GM18508 (cell line): ENCODE measurements at regions not wholly inside any gene's neighbourhood (a gene's known extent, or its start where the extent isn't known, plus 50 kb on each side); places are given as distances from the start of the nearest gene placed in this dataset.

Experiments
- ATAC-seq: cut with Tn5 transposase; IDR thresholded peaks from one replicate; pipeline ENCODE4 v1.9.1; 2021; ENCODE audit warnings: moderate number of reproducible peaks; ENCODE audit not compliant: insufficient read depth, unreplicated experiment

DNA sequence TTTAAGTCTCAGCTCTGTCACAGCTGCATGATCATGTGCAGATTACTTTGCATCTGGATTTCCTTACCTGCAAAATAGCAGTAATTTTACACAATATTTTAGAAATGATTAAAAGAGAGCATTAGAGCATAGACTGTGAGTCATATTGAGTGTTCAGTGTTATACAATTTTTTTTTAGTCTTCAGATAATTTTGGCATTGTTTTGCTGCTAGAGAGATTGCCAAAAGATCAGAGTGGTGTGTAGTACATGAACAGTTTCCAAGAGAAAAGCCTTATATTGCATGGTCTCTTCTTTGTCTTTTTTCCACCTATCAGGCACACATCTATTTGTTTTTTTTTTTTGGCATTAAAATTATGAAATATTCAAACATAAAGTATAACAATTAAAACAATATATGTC, 209.6 kb upstream of the TLL1 start:
- ATAC-seq, result no peak

DNA sequence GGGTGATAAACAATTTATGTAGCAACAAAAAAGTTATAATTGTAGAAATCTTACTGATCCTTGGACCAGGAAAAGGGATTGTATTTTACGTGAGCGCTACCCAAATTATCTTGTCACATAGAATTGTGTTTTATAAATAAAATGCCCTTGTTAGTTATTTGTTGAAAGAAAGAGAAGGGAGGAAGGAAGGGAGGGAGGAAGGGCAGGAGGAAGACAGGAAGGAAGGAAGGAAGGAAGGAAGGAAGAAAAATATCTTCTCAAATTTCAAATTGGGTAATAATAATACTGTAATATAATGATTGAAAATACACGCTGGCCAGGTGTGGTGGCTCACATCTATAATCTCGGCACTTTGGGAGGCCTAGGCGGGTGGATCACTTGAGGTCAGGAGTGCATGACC, 206.2 kb upstream of the TLL1 start:
- ATAC-seq, result no peak

DNA sequence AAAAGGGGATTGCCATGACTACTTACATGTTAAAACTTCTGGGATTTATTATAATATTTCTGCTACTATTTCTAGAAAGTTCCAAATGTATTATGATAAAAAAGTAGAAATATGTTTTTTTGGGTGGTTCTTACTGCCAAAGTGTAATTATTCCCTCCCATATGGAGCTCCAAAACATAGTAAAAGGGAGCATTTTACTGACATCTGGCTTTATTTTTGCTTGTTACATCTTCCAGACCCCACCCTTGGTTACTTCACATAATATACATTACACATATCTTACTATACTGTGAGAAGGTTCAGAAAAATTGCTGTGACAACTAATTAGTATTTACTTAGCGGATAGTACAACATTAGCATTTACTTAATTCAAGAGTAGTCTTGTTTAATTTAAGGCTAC, 205.1 kb upstream of the TLL1 start:
- no peak for ATAC-seq

DNA sequence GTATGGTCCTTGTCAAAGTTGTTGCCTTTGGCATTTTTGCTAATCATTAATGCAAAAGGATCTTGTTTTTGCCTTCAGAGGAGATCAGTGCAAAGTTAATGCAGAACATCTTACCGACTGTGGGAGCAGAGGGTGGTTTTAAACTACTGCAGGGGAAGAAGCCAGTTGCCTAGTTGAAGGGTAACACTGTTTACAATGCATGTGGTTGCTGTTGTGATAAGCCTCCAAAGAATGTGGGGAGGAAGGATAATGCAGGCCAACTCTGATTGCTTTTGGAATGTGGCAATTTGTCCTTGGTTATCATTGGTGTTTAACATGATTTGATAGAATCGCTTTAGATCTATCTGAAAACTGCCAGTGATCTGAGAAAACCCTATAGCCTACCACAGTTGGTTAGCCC, 204.3 kb upstream of the TLL1 start:
- no peak for ATAC-seq

DNA sequence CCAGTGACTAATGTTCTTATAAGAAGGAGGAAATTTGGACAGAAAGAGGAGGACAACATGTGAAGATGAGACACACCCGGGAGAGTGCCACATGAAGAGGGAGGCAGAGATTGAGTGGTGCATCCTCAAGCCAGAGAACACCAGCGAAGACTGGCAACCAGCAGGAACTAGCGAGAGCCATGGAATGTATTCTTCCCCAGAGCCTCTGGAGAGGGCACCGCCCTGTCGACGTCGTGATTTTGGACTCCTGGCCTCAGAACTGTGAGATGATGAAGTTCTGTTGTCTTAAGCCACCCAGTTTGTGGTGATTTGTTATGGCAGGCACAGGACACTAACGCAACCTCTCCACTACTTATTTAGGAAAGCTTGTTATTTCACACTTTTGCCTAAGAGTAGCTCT, 196.0 kb upstream of the TLL1 start:
- ATAC-seq, result no peak

DNA sequence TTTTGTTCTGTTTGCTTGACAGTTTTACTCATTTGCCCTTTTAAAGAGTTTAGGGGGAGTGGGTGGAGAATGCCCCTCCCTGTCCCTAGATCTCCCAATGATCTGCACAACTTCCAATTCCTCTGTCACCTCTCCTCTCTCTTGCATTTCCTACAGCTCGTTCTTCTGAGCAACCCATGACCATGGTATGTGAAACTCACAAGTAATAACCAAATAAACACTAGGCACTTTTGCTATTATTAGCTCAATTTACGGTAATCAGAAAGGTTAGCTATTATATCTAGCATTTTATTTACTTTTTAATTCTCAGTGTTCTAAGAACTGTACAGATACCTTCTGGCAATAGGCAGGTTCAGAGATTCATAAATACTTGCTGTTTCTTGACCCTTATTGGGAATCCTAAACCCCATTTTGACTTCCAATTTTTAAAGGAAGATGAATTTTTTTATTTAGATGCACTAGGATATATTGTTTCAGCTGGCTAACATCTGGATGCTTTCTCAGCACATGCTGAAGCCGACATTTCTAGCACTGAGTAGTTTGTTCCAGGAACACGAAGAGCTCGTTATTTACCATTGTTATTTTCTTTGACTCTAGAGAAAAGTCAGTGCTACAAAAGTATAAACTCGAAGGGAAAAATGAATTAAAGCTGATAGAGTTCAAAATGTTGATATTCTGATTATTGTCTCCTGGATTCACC, 194.7 kb upstream of the TLL1 start:
- no peak for ATAC-seq

DNA sequence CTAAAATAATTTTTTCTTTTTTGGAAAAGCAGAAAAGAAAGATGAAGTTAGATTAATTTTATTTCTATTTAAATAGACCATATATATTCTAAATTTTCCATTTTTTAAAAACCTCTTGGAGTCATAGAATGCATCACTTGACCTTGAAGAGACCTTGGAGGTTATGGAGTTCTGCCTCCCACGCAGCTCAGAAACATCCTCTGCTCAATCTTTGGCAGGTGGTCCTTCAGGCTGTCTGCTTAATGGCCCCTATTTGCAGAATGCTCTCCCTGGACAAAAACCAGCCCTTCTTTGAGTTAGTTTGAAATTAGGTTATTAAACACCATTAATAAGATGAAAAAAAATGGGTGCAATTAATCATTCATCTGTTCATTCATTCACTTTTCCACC, 194.1 kb upstream of the TLL1 start:
- no peak for ATAC-seq

DNA sequence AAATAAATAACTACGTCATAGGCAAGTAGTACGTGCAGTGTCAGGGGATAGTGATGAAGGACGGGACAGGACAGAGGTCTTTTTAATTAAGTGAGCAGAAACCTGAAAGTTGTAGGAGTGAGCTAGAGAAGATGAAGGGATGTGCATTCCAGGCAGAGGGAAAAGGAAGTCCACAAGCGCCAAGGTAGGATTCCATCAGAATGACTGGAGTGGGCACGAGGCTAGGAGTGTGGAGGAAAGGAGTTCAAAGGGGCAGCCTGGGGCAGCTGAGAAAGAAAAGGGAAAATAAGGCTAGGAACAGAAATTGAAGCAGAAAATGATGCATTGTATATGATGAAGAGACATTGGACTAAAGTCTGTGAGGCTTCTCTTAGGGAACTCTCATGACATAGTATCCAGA, 192.2 kb upstream of the TLL1 start:
- ATAC-seq, result no peak

DNA sequence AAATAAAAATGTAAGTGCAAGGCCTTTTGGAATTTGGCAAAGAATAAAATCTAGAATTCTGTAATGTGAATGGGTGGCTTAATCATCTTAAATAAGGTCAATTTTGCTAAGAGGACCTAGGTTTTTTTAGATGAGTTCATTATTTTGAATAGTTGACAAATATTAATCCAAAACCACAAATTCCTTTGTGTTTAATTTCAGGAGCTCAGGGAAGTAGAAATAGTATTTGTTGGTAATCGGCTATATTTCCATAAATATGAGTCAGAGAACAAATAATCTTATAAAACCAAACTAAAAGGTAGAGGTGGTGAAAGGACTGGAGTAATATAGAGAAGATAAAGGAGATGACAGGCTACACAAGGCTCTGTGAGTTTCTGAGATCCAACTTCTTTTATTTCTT, 190.4 kb upstream of the TLL1 start:
- no peak for ATAC-seq

DNA sequence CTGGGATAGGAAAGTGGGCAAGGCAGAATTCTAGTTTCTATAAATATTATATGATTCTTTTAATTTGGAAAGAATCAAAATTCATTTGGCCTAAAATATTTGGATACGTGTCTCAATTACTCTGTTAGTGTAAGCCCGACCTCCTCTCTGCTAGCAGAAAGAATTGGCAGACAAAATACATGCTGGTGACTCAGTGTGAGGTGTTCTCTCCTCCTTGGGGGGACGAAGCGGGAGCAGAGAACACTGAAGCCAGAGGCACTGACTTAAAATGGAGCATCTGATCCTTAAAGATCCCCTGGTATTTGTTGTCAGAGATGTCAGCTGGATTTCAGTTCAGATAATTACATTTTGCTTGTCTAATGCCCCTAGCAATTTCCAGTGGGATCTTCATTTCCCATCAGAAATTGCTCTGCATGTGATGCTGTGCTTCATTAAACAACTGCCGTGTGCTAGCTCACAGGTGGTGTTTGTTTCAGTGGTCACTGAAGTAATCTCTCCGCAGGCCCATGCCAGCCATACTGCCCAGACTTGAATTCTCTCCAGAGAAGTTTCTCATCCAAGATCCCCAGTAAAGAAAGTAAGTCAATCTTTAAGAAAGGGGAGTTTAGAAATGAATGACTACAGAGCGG, 188.7 kb upstream of the TLL1 start:
- no peak for ATAC-seq

DNA sequence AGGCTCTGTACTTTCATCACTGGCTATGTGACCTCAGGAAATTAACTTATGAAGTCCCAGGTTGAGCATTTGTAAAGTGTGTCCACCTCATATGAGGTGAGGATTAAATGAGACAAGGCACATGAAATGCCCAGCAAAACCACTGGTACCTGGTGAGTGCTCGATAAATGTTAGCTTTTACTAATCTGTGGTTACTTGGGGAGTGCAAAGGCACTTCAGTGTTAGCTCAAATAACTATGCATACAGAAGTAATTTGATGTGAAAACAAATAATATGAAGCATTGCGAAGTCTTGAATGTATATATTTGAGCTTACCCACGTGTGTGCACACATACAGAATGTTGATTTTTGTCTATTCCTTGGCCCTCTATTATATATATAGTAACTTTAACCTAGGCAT, 186.3 kb upstream of the TLL1 start:
- no peak for ATAC-seq

DNA sequence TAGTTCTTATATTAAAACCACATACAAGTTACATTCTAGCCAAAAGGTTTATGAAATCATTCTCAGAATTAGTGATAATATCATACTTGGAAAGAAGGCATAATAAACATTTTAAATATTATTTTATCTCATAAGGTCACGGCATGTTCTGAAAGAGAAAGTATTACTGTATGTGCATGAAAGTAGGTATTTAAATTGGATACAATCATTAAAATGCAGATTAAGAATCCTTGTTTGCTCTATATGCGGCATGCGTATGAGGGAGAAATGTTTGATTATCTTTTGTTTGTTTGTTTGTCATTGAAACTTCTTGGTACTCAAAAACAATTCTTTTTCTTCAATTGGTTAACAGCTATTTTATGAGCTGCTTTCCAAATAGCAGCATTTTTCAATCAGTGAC, 183.9 kb upstream of the TLL1 start:
- no peak for ATAC-seq

DNA sequence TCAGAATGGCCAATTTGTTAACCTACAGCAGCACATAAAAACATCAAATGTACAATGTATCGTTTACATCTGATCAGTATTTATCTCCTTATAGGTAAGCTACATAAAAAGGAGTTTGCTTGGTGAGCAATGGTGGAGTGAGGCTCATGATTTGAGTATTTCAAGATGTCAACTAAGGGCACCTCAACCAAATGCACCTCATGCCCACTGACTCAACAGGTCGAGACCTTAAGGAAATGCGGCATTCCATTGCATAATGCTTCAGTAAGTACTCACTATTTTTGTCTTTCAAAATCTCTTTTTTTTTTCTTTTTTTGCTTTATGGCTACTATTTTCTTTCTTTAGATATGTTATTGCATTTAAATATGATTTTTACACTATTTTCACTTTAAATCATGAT, 181.0 kb upstream of the TLL1 start:
- no peak for ATAC-seq

DNA sequence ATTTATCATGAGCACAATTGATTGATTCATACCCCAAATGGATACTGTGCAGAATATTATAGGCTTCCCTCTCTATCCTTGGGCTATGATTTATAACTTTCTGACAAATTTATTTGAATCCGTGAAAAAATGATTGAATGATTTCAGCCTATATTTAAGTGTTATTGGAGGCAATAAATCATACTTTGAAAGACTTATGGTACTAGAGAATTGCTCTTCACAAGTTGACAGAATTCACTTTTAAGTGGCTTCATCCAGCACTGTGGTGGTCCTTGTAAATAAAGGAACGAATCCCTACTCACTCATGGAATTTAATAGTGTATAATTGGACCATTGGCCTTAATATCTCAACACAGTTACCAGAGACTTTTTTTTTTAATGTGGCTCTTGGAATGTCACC, 174.8 kb upstream of the TLL1 start:
- no peak for ATAC-seq

DNA sequence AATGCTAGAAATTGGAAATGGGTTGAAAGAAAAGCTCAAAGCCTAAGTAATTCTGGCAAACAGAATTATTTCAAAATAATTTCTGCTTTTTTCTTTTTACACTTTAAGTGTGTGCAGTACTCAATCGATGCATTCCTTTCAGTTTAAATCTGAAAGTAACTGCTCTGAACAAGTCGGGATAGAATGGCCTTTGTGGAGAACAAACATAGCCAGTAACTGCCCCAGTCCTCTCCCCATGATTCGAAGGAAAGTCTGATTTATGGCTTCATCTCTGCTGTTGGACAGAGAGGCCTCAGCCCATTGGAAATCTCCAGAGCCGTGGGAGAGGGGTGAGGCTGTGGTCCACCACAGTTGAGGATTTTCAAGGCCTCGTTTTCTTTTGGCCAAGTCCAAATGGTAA, 174.0 kb upstream of the TLL1 start:
- ATAC-seq, result no peak

DNA sequence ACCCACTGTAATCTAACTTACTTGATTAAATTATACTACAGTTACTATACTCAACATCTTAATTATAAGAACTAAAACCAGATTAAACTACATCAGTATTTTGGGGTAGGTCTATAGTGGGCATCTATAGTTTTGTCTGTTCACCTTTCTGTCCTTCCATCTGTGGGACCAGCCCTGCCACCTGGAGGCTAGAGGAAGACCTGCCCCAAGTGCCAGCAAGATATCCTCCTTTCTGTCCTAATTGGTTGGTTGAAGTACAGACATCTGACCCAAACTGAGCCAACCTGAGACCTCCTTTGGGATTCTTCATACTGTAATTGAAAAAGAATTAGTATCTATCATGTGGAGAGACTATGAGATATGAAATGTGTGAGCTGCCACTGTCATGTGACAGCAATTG, 172.2 kb upstream of the TLL1 start:
- ATAC-seq, result no peak

DNA sequence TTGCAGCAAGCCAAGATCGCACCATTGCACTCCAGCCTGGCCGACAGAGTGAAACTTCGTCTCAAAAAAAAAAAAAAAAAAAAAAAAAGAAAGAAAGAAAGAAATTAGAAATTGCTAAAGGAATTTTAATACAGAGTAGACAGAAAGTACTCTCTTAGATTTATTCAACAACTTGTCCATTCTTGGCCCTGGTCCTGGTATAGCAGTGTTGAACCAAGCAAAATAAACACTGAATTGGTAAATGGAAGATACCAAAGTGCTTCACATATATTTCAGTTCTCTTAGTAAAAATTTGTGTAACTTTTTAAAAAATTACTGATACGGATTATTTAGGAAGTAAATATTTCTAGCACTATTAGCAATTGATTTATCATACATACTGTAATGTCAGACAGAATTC, 165.9 kb upstream of the TLL1 start:
- no peak for ATAC-seq

DNA sequence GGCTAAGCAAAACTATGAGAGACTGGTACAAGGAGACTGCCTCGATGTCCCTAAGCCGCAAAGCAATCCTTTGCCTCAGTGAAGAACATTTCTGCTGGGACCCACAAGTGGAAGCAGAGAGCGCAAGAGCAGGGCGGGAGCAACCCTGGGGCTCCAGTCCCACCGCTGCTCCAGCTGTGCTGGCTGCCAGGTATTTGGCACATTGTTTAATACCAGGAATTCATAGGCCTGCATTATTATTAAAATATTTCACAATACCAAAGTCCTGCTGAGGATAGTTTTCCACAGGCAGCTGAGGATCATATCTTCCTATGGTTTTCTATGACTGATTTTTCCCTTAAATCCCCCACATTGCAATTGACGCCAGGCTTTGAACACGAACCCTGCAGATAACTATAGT, 163.5 kb upstream of the TLL1 start:
- no peak for ATAC-seq

DNA sequence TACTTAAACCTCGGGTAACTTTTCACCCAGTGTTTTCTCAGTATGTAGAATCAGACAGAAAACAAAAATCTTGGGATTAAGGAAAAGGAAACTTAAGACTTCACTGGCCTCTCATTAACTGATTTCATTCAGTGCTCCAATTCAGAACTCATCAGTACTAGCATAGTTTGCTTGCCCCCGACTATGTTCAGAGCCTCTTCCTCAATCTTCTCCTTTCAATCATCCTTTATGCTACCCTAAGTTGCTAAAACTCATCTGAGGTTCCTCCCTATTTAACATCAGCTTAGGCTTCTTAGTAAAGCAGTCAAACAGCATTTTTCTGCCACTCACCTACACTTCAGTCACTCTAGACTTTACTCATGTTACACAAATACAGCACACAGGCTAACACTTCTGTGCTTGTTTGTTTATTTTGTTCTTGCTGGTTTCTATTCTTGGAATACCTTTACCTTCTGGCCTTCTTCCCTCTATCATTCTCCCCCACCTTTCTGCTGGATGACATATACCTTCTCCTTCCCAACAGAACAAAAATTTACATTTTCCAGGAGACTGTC, 163.0 kb upstream of the TLL1 start:
- no peak for ATAC-seq

DNA sequence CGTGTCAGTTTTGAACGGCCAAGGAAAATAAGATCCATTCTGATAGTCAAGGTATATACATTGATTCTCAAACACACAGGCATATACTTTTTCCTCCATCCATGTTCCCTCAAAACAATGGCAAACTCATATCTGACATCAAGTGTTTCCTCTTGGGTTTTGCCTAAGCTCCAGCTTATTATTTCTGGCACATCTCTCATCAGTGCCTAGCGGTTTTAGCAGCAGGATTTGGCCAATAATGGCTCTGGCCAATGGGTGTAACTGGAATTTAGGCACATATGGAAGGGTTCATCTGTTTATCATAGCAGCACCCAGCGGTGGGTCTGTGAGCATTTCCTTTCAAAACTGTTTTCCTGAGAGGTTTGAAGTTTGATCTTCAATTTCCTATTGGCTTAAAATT, 161.6 kb upstream of the TLL1 start:
- no peak for ATAC-seq

DNA sequence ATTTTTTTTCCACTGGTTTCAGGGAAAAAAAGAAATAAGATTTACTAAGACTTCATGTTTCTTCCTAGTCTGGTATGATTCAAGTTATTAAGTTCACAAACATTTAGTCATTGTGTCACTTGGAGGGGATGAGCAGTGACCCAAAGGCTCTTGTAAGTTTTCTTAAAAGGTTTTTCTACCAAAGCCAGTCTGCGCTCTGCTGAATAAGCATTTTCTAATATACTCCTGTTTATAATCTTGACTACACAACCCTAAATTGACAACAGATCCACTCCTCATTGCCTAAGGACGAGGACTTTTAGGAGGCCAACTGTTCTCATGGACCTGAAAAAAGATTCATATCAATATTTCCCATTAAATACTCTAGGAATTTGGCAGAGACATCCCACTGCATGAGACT, 161.1 kb upstream of the TLL1 start:
- ATAC-seq, result no peak

DNA sequence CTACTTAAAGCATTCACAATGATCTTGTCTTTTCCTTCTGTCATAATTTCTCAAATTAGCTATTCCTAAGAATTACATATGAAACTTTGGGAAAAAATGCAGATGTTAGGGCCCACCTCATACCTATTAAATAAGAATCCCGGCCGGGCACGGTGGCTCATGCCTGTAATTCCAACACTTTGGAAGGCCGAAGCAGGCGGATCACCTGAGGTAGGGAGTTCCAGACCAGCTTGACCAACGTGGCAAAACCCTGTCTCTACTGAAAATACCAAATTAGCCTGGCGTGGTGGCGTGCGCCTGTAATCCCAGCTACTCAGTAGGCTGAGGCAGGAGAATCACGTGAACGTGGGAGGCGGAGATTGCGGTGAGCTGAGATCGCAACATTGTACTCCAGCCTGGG, 158.4 kb upstream of the TLL1 start:
- no peak for ATAC-seq
